ENCODE measurements at regions not wholly inside any gene's neighbourhood (a gene's known extent, or its start where the extent isn't known, plus 50 kb on each side); places are given as distances from the start of the nearest gene placed in this dataset.

DNA sequence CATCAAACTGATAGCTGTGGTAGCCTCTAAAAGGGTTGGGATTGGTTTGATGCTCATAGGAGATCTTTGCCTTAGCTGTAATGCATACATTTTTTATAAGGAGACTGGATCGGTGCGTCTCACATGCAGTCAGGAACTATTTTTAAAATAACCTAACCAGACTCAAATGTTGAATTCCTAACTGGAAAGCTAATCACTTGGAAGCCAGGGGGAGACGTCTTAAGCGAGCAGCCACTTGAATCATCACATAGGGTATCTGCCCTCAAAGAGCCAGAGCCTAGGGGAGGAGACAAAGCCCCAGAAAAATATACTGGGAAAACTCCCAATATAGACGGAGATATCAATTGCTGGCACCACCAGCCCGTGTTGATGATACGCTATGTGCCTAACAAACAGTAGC is 61.7 kb upstream of the PUM1 start:
- DNase-seq, result peak; percentile 26

DNA sequence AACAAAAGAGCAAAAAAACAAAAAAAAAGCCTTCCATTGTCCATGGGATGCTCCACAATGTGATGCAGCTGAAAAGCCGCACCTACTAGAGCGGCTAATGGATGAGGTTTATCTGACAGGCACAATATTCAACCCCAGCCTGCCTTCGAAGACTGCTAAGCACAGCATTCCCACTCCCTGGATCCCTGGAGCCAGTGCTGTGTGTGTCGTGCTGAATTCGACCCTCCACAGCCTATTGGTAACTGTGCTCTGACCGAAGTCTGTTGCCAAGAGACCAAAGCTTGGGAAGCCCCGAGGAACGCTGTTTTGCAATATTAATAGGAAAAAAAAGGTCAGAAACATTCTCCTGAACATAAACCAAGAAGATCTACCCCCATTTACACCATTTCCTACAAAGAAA is 57.2 kb upstream of the PUM1 start:
- no peak for DNase-seq

DNA sequence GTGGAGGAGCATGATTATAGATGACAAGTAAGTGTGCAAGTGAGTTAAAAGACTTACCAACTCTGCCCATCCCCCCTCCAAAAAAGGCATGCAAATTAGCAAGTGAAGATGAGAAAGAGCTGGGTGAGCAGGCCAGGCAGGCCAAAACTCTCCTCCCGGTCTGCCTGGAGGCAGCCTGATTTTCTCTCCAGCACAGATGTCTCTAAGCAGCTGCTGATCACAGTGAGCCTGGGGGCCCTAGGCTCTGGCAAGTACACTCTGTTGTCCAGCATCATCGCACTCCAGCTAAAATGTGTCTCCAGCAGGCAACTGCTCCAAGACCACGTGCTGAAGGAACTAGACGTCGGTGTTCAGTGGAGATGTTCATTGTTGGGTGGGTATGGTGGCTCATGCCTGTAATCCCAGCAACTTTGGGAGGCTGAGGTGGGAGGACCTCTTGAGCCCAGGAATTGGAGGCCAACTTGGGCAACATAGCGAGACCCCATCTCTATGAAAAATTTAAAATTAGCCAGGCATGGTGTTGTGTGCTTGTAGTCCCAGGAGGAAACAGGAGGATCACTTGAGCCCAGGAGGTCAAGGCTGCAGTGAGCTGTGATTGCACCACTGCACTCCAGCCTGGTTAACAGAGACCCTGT is 56.7 kb upstream of the PUM1 start:
- no peak for DNase-seq

DNA sequence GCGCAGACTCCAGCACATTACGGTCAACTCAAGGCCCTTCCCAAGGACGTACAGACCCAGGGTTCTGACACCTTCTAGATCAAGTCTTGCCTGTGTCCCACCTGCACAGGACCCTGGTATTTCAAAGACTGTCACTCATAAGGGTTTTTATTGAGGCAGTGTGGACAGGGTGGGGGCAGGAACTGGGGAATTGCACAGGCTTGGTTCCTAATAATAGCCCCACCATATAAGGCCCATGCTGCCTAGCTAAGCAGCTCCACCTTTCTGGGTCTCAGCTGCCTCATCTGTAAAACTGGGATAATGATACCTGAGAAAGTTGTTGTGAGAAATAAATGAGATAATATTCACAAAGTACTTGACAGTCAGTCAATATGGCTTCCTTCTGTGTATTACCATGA is 55.3 kb upstream of the PUM1 start:
- no peak for DNase-seq

DNA sequence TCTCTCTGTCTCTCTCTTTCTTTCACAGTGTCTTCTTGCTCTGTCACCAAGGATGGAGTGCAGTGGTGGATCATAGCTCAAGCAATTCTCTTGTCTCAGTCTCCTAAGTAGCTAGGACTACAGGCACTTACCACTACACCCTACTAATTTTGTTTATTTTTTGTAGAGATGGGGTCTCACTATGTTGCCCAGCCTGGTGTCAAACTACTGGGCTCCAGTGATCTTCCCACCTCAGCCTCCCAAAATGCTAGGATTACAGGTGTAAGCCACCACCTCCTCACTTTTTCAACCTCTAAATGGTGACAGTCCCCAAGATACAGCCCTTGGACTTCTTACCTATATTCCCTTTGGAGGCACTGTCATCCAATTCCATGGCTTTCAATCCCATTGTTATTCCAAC is 50.5 kb upstream of the PUM1 start:
- DNase-seq, result no peak

Data from kidney glomerular epithelial cell (primary cell).